Spleen (tissue), 11 donors: ENCODE measurements at regions not wholly inside any gene's neighbourhood (a gene's known extent, or its start where the extent isn't known, plus 50 kb on each side); places are given as distances from the start of the nearest gene placed in this dataset.

Source experiments
- DNase-seq: peaks from one replicate; pipeline ENCODE4 v3.0.0-alpha.2; 2020
- H3K27ac ChIP-seq, 8 donors: fragments of 200-600 bp; sonication (generic) in 7 of 8; 1 replicate in 4 of 8; 2 replicates in 4 of 8; pipeline versions ENCODE4 v1.5.0 to v1.8.0; 2016 to 2021; ENCODE audit warnings: inconsistent platforms in 4 of 8, mild to moderate bottlenecking in 4 of 8, moderate library complexity in 1 of 8
- H3K27me3 ChIP-seq, 7 donors: fragments of 200-600 bp; sonication (generic) in 6 of 7; replicated peaks in 1 of 7; 1 replicate in 4 of 7; 2 replicates in 3 of 7; pipeline versions ENCODE4 v1.5.0 to v1.8.0; 2016 to 2021; ENCODE audit warnings: inconsistent platforms in 3 of 7, mild to moderate bottlenecking in 1 of 7
- H3K36me3 ChIP-seq, 6 donors: fragments of 200-600 bp; sonication (generic) in 5 of 6; 1 replicate in 4 of 6; 2 replicates in 2 of 6; pipeline versions ENCODE4 v1.5.0 to v1.8.0; 2016 to 2021; ENCODE audit warnings: inconsistent platforms in 2 of 6
- H3K4me1 ChIP-seq, 6 donors: fragments of 200-600 bp; sonication (generic) in 5 of 6; 1 replicate in 3 of 6; 2 replicates in 3 of 6; pipeline versions ENCODE4 v1.5.0 to v1.8.0; 2016 to 2021; ENCODE audit warnings: inconsistent platforms in 3 of 6
- H3K4me3 ChIP-seq, 8 donors: fragments of 200-600 bp; sonication (generic) in 7 of 8; 1 replicate in 4 of 8; 2 replicates in 4 of 8; pipeline versions ENCODE4 v1.5.0 to v1.8.0; 2016 to 2021; ENCODE audit warnings: inconsistent platforms in 4 of 8, mild to moderate bottlenecking in 4 of 8, moderate library complexity in 2 of 8
- H3K9me3 ChIP-seq, 8 donors: fragments of 200-600 bp; sonication (generic) in 7 of 8; 1 replicate in 4 of 8; 2 replicates in 4 of 8; pipeline versions ENCODE4 v1.5.0 to v1.8.0; 2016 to 2021; ENCODE audit warnings: inconsistent platforms in 4 of 8
- CTCF ChIP-seq, 11 experiments: fragments of 200-600 bp in 7 of 11; fragments of 450-650 bp in 4 of 11; sonication (generic) in 4 of 11; IDR thresholded peaks in 8 of 11; conservative IDR thresholded peaks in 3 of 11; 1 replicate in 7 of 11; 2 replicates in 4 of 11; pipeline versions ENCODE4 v1.4.0 to v1.8.0; 2016 to 2021; ENCODE audit warnings: antibody characterized with exemption in 11 of 11, inconsistent platforms in 4 of 11, mild to moderate bottlenecking in 1 of 11
- POLR2A ChIP-seq, 3 donors: fragments of 450-650 bp; IDR thresholded peaks; one replicate each; pipeline ENCODE4 v1.5.1; 2017; ENCODE audit warnings: antibody characterized with exemption in 3 of 3, mild to moderate bottlenecking in 1 of 3
- POLR2AphosphoS5 ChIP-seq, 3 donors: sonication (generic); formaldehyde crosslinking; IDR thresholded peaks; one replicate each; pipeline ENCODE4 v1.5.1; 2017; ENCODE audit warnings: antibody characterized with exemption in 3 of 3
- WGBS, 5 donors: extraction: QIAGEN DNeasy Blood & Tissue Kit in 3 of 5; methylation state at CpG; one replicate each; pipeline versions ENCODE4 v1.1.5 to v1.1.7; 2013 to 2018; 5-methylcytosine and 5-hydroxymethylcytosine counted together
- intact Hi-C: fragments of 100-400 bp; cut with DNase I; formaldehyde crosslinking; loops from one replicate; pipeline ENCODE4 v1.15.0; 2023; ENCODE audit warnings: low total_unique reads
- donor health status: healthy with polysubstance abuse.
- donor health status: DM: no; HTN: no; CAD: no; lungs with moderate emphysema.
- donor health status: DM: no; HTN: no; CAD: no.
- donor health status: Bipolar disorder and iron deficiency.
- donor health status: healthy.
- donor health status: DM: no; HTN: no; CAD: no.
- donor health status: DM: yes; HTN: yes; CAD: no.

GRCh38 chr18:70494524-70494923, 205.7 kb downstream of the SOCS6 start:
- TF ChIP-seq CTCF (IDR thresholded peaks at IDR 0.05 in 8 of 11, conservative IDR thresholded peaks at IDR 0.05 in 3 of 11): no peak
- TF ChIP-seq POLR2AphosphoS5 (IDR thresholded peaks at IDR 0.05): no peak
- TF ChIP-seq POLR2A (IDR thresholded peaks at IDR 0.05): no peak
- Histone ChIP-seq H3K4me3 (no peak overlapping the region), H3K27me3 (peaks cover 0 to 3% (median 0%) of the 10 kb centered on the region in 7 donors), H3K9me3 (no peaks in the 10 kb centered on the region), H3K27ac (no peak overlapping the region), H3K4me1 (peaks cover 0 to 9% (median 5%) of the 10 kb centered on the region in 6 donors), H3K36me3 (no peaks in the 10 kb centered on the region)
- DNase-seq: no peak
- WGBS, 5 donors: 86 to 92% (median 88%) methylated on average over 2 of the region's 2 CpGs
- intact Hi-C loops: no loop called here

GRCh38 chr18:70493461-70493860, 204.6 kb downstream of the SOCS6 start:
- DNase-seq: no peak
- Histone ChIP-seq H3K36me3 (no peaks in the 10 kb centered on the region), H3K4me1 (peaks cover 0 to 9% (median 5%) of the 10 kb centered on the region in 6 donors), H3K9me3 (no peaks in the 10 kb centered on the region), H3K27ac (no peak overlapping the region), H3K4me3 (no peak overlapping the region), H3K27me3 (peaks cover 0 to 3% (median 0%) of the 10 kb centered on the region in 7 donors)
- 87 to 93% (median 89%) methylated on average over 9 of the region's 9 CpGs for WGBS, 5 donors
- TF ChIP-seq POLR2AphosphoS5 (IDR thresholded peaks at IDR 0.05) (no peak), CTCF (IDR thresholded peaks at IDR 0.05 in 8 of 11, conservative IDR thresholded peaks at IDR 0.05 in 3 of 11) (no peak), POLR2A (IDR thresholded peaks at IDR 0.05) (no peak)
- intact Hi-C loops: no loop called here

GRCh38 chr18:70491734-70492348, 203.0 kb downstream of the SOCS6 start:
- Histone ChIP-seq H3K27me3 (peaks cover 0 to 4% (median 0%) of the 10 kb centered on the region in 7 donors), H3K36me3 (no peaks in the 10 kb centered on the region), H3K27ac (no peak overlapping the region), H3K4me1 (peaks cover 0 to 9% (median 5%) of the 10 kb centered on the region in 6 donors), H3K9me3 (no peaks in the 10 kb centered on the region), H3K4me3 (no peak overlapping the region)
- no peak for TF ChIP-seq POLR2AphosphoS5 (IDR thresholded peaks at IDR 0.05)
- peak in 10 of 11 experiments; percentile 27 to 79 (median 62) for TF ChIP-seq CTCF (IDR thresholded peaks at IDR 0.05 in 8 of 11, conservative IDR thresholded peaks at IDR 0.05 in 3 of 11)
- no peak for TF ChIP-seq POLR2A (IDR thresholded peaks at IDR 0.05)
- intact Hi-C loops: no loop called here
- WGBS, 5 donors: 51 to 81% (median 65%) methylated on average over 4 of the region's 4 CpGs
- DNase-seq: no peak

- H3K4me1 ChIP-seq: peaks cover 0 to 9% (median 5%) of the 10 kb centered on the region in 6 donors
- TF ChIP-seq CTCF (IDR thresholded peaks at IDR 0.05 in 8 of 11, conservative IDR thresholded peaks at IDR 0.05 in 3 of 11) (peak in 10 of 11 experiments; percentile 13 to 59 (median 44)), POLR2AphosphoS5 (IDR thresholded peaks at IDR 0.05) (no peak)
- no peaks in the 10 kb centered on the region for H3K36me3 ChIP-seq
- H3K4me3 ChIP-seq: no peak overlapping the region
- no peaks in the 10 kb centered on the region for H3K9me3 ChIP-seq
- intact Hi-C loops: no loop called here
- WGBS, 5 donors: 15 to 28% (median 22%) methylated on average over 10 of the region's 10 CpGs
- H3K27me3 ChIP-seq: peaks cover 0 to 4% (median 0%) of the 10 kb centered on the region in 7 donors
- H3K27ac ChIP-seq: peak overlapping the region in 3 of 8 donors; percentile 6 to 19 (median 6)
- no peak for DNase-seq
Measured at GRCh38 chr18:70489986-70490933, 201.4 kb downstream of the SOCS6 start.
